LNCAP (cell line): ENCODE measurements at regions not wholly inside any gene's neighbourhood (a gene's known extent, or its start where the extent isn't known, plus 50 kb on each side); places are given as distances from the start of the nearest gene placed in this dataset.

Experiments
- TF ChIP-seq, protein P1 (sequence below): fragments of 450-650 bp; IDR thresholded peaks from 2 replicates; pipeline ENCODE4 v1.5.1; 2017; ENCODE audit warnings: mild to moderate bottlenecking

DNA sequence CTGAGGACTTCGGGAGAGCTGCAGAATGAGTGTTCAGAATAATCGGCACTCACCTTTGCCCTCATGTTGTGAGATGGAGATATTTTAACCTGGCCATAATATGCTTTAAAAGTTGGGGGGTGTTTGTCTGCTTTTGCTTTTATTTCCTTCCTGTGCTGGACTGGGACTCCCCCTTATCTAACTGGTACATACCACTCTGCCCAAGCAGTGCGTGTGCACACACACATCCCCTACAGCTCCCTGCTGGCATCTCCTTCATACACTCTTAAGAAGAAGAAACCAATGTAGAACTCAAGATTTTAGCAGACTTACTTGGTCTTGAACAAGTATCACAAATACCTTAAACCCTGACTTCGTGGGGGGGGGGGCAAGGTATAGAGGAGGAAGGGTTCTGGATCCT, 146.2 kb upstream of the DMRT1 start:
- TF ChIP-seq, protein P1, sequence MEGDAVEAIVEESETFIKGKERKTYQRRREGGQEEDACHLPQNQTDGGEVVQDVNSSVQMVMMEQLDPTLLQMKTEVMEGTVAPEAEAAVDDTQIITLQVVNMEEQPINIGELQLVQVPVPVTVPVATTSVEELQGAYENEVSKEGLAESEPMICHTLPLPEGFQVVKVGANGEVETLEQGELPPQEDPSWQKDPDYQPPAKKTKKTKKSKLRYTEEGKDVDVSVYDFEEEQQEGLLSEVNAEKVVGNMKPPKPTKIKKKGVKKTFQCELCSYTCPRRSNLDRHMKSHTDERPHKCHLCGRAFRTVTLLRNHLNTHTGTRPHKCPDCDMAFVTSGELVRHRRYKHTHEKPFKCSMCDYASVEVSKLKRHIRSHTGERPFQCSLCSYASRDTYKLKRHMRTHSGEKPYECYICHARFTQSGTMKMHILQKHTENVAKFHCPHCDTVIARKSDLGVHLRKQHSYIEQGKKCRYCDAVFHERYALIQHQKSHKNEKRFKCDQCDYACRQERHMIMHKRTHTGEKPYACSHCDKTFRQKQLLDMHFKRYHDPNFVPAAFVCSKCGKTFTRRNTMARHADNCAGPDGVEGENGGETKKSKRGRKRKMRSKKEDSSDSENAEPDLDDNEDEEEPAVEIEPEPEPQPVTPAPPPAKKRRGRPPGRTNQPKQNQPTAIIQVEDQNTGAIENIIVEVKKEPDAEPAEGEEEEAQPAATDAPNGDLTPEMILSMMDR, result no peak

DNA sequence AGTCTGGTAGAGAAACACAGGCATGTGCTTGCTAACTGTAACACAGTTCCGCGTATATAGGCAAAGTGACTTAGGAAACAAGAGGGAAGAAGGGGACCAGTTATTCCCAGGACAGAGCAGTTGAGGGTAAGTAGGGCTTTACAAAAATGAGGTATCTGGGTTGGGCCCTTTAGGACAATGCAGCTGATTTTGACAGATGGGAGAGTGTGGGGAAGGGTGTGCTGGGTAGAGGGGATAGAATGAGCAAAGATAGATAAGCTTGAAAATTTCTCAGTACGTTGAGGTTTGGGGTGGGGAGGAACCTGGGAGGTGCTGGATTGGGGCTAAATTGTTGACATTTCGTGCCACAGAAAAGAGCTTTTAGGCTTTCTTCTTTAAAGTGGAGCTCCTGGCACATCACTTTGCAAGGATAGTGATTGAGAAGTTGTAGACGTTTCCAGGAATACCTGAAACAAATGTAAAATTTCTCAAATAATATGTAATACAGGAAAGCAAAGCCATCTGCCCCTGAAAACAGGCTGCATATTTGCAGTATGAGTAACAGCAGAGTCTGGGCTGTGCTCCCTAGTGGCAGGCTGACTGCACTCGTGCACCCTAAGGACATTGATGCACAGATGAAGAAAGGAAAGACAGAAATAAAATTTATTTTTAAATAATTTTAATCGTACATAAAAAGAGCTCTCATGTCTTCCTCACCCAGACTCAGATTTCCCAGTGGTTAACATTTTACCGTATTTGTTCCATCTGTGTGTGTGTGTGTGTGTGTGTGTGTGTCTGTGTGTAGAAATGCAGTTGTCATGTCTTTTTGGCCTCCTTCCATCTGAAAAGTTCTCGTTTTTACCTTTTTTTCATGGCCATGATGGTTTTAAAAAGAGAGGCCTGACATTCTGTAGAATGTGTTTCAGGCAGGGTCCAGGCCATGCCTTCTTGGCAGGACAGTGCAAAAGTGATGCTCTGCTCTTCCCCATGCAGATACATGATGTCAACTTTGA, 144.9 kb upstream of the DMRT1 start:
- TF ChIP-seq, protein P1, result no peak

DNA sequence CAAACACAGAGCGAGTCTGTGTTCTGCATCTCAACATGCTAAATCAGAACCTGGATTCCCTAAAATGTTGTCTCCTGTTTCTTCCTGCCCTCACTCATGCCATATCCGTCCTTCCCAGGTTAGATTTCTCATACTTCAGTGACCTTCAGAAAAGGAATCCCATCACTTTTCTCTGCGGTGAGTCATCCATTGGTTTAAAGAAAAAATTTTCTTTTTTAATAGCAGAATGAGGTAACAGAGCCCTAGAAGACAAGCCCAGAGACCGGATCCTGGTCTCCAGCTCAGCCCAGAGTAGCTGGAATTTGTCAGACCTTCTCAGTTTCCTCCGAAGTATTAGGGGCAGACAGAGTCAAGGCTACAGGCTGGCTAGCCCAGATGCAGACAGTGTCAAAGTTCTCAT, 143.2 kb upstream of the DMRT1 start:
- TF ChIP-seq, protein P1, result no peak

DNA sequence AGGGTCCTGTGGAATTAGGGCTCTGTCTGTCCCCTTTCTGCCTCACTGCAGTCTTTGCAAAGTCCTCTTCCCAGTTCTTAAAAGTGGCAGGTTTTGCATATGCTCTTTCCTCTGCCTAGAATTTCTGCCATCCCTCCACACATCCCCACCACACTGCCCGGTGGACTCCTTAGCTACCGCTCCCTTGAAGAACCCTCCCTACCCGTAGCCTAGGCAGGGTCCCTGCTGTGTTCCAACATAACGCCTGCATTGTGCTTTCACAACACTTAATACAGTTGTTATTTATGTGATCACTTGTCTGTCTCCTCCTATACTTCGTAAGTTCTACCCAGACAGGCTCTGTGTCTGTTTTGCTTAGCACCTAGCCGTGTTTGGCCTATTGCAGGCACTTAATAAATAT, 142.5 kb upstream of the DMRT1 start:
- TF ChIP-seq, protein P1, result no peak

DNA sequence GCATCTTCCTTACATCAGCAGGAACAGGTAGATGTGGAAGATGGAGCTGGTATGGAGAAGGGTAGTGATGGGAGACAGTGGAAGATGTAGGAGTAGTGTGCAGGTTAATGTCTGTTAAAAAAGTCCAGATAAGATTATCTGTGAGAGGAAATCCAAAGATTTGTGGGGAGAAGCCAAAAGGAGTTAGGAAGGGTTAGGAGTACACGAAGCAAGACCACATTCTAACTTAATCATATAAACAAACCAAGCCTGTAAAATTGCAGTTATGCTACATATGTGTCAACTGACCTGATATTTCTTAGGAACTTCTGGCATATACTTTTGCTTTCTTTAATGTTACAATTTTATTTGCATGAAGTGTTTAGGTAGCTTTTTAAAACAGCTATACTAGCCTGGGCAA, 142.1 kb upstream of the DMRT1 start:
- TF ChIP-seq, protein P1, result no peak

DNA sequence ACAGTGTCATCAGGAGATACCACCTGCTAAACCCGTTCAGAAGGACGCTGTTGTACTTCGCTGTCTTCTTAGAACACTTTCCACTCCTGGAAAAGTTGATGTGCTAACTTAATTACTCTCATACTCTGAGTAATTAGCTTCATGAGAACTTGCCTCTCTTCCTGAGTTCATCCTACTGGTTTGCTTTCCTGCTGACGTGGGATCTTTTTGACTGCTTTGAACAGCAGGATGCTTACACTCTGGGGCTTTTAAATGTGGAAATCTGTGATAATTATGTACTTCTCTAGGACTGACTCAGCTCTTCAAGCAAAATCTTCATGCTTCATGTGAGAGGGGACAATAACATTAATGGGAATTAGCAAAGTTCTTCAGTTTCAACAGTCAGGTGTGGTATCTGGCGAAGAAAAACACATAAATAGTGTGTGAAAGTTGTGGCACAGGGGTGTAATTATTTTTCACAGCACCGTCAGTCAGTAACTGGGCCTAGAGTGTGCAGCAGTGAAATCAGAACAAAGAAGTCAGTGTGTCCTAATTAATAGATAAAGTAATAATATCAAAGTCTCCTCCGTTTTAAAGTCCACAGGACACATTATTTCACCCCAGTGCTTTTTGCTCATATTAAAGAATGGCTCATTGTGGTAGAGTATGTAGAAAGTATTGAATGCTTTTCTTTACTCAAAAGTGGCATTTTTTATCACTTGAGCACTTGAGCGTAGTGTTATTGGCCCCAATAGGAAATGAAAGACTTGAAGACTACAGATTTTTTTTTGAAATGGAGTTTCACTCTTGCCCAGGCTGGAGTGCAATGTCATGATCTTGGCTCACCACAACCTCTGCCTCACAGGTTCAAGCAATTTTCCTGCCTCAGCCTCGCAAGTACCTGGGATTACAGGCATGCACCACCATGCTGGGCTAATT, 140.9 kb upstream of the DMRT1 start:
- TF ChIP-seq, protein P1, result no peak

DNA sequence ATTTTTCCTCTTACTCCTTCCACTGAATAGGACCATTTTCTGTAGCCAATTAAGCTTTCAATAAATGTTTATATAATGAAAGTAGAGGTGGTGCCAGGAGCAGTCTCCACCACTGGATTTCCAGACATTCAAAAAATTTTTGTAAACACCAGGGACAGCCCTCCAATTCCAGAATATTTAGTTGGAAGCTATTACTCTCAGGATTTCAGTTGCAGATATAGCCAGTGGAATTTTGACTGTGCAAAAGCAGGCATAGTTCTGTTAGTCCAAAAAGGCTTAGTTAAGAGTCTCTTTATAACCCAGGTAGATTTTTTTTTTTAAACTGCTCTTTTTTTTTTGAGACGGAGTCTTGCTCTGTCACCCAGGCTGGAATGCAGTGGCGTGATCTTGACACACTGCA, 138.1 kb upstream of the DMRT1 start:
- TF ChIP-seq, protein P1, result no peak
